Choroid plexus epithelial cell (primary cell): ENCODE measurements at regions not wholly inside any gene's neighbourhood (a gene's known extent, or its start where the extent isn't known, plus 50 kb on each side); places are given as distances from the start of the nearest gene placed in this dataset.
A peak's percentile ranks its signal among the peaks of the same experiment; 100 is the strongest.

ENCODE experiments used
- DNase-seq: peaks from one replicate; pipeline ENCODE4 v3.0.0-alpha.2; 2010; ENCODE audit warnings: low read depth
- H3K4me3 ChIP-seq: 2 replicates; pipeline ENCODE4 v1.5.1; 2011; ENCODE audit warnings: low read depth, mild to moderate bottlenecking, control low read depth, low read length, moderate library complexity
- TF ChIP-seq, protein P1 (sequence below): conservative IDR thresholded peaks from 2 replicates; pipeline ENCODE4 v1.5.1; 2011; ENCODE audit warnings: low read depth, mild to moderate bottlenecking, control low read depth, inconsistent platforms, low read length, moderate library complexity

DNA sequence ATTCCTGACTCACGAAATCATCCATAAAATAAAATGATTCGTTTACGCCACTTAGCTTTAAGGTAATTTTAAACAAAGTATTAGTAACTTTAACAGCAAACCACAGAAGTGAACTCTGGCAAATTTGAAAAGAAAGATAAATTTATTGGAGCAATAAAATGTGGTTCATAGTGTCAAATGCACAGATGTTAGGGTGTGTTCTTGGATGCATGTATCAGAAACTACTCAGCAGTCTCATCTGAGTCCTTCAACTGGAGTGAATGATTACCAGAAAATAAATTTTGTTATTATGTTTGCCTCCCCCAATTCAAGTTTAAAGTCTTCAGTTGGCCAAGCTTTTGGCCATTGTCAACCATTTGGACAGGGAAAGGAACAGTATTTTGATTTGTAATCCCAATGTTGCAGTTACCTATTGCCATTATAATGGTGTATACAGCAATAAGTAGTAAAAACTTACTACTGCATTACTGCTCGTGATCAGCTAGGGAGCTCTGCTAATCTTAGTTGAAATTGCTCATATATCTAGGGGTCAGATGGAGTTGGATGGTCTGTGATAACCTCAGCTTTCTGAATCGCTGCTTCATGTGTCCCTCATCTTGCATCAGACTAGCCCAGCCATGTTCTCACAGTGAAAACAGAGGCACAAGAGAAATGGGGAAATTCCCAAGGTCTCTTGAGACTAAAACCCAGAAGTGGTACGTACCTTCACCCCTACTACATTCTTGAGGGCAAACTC lies 254.6 kb upstream of the KCNIP4 start:
- no peak overlapping the region for H3K4me3 ChIP-seq
- TF ChIP-seq, protein P1, sequence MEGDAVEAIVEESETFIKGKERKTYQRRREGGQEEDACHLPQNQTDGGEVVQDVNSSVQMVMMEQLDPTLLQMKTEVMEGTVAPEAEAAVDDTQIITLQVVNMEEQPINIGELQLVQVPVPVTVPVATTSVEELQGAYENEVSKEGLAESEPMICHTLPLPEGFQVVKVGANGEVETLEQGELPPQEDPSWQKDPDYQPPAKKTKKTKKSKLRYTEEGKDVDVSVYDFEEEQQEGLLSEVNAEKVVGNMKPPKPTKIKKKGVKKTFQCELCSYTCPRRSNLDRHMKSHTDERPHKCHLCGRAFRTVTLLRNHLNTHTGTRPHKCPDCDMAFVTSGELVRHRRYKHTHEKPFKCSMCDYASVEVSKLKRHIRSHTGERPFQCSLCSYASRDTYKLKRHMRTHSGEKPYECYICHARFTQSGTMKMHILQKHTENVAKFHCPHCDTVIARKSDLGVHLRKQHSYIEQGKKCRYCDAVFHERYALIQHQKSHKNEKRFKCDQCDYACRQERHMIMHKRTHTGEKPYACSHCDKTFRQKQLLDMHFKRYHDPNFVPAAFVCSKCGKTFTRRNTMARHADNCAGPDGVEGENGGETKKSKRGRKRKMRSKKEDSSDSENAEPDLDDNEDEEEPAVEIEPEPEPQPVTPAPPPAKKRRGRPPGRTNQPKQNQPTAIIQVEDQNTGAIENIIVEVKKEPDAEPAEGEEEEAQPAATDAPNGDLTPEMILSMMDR: no peak
- DNase-seq: peak; percentile 4

- no peak for DNase-seq
- TF ChIP-seq, protein P1: no peak
- no peak overlapping the region for H3K4me3 ChIP-seq
Measured at GRCh38 chr4:22202246-22202974, 253.8 kb upstream of the KCNIP4 start.

GRCh38 chr4:22201256-22201655 lies 252.7 kb upstream of the KCNIP4 start:
- H3K4me3 ChIP-seq: no peak overlapping the region
- no peak for DNase-seq
- TF ChIP-seq, protein P1: no peak

- TF ChIP-seq, protein P1: no peak
- DNase-seq: peak; percentile 7
- no peak overlapping the region for H3K4me3 ChIP-seq
Measured at GRCh38 chr4:22196551-22196950, 248.0 kb upstream of the KCNIP4 start.

GRCh38 chr4:22192084-22192511 lies 243.5 kb upstream of the KCNIP4 start:
- TF ChIP-seq, protein P1: no peak
- no peak overlapping the region for H3K4me3 ChIP-seq
- peak; percentile 29 for DNase-seq

DNA sequence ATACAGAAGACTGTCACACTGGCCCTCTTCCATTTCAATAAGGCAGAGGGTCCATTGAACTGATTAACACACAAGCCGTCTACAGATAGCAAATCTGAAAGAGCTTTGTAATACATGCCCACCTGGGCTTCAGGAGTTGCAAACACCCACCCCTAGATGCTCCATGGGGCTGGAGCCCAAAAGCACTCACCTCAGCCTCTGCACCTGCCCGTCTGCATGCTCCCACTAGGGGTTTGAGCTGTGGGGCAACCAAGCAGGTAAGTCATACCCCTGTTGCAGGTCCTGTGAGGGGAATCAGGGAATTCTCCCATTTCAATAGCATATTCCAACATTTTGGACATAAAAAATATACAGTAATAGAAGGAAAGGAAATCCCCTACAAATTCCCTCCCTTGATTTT lies 243.0 kb upstream of the KCNIP4 start:
- TF ChIP-seq, protein P1: no peak
- DNase-seq: no peak
- no peak overlapping the region for H3K4me3 ChIP-seq
